HK-2 (cell line): ENCODE measurements at regions not wholly inside any gene's neighbourhood (a gene's known extent, or its start where the extent isn't known, plus 50 kb on each side); places are given as distances from the start of the nearest gene placed in this dataset.
A peak's percentile ranks its signal among the peaks of the same experiment; 100 is the strongest.

Experiments used
- DNase-seq: peaks from one replicate; pipeline ENCODE4 v3.0.0-alpha.2; 2018; ENCODE audit not compliant: unreplicated experiment

DNA sequence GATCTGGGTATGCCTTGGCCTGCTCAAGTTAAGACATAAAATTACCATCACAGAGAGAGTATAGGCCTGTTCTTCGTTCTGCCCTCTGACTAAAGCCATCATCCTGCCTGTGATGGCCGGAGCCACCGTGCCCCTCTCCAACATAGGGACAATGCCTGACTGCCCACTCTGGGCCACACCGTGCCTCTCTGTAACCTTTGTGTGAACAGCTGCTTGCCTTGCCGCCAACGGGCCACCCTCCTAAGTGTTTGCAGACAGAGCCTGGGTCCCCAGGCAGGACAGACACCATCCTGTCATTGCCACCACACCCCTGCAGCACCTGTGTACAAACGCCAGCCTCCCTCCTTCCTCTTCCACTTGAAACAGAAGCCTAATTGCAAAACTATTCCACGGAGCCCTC, 298.7 kb upstream of the TENM3 start:
- no peak for DNase-seq

DNA sequence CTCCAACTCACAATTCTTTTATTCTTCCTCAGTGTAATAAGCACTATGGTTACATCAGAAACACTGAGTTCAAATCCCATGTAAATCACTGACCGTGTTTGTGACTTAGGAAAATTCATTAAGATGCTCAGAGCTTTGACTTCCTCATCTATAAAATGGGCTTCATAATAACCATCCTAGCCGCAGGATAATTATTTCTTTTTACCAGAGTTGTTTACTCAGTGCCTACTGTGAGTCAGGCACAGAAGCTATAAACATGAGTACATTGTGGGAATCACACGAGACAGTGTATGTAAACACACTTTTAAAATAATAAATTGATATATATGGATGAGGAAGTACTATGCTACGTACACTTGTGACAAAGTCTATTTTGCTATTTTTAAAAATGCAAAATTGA, 296.3 kb upstream of the TENM3 start:
- DNase-seq = no peak

DNA sequence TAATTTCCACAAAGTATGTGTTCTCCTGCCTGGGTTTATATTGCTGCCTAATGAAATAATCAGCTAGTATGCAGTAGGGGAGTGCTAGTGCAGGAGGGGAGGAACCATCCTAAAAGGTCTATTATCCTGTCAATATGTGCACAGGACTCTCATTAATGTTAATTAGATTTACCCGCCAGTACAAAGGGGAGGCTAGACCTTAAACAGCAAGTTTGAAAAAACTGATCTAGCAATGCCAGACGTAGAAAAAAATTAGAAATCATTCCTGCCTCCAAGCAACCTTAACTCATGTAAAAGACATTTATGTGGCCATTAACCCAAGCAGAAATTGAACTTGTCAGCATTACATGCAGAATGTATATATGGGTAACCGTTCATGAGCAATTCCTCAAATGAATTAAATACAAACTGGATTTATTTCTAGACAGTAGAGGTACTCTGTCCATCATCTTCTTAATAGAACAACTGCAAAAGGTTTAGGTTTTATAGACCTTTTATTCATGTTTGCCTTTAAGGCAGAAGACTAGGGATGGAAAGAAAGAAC, 294.3 kb upstream of the TENM3 start:
- DNase-seq = no peak

DNA sequence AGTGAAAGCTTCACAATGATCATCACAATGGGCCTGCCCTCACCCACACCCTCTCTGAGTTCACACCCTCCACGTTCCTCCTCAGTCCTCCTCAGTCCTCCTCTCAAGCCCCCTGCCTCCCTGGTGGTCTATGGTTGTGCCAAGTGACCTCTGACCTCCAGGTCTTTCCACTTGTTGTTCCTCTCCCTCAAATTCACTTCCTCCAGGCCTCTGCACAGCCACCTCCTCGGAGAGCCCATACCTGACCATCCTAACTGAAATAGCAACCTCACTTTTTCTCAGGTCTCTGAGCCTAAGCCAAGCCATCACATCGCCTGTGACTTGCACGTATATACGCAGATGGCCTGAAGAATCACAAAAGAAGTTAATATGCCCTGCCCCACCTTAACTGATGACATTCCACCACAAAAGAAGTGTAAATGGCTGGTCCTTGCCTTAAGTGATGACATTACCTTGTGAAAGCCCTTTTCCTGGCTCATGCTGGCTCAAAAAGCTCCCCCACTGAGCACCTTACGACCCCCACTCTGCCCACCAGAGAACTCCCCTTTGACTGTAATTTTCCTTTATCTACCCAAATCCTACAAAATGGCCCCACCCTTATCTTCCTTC, 293.4 kb upstream of the TENM3 start:
- no peak for DNase-seq

DNA sequence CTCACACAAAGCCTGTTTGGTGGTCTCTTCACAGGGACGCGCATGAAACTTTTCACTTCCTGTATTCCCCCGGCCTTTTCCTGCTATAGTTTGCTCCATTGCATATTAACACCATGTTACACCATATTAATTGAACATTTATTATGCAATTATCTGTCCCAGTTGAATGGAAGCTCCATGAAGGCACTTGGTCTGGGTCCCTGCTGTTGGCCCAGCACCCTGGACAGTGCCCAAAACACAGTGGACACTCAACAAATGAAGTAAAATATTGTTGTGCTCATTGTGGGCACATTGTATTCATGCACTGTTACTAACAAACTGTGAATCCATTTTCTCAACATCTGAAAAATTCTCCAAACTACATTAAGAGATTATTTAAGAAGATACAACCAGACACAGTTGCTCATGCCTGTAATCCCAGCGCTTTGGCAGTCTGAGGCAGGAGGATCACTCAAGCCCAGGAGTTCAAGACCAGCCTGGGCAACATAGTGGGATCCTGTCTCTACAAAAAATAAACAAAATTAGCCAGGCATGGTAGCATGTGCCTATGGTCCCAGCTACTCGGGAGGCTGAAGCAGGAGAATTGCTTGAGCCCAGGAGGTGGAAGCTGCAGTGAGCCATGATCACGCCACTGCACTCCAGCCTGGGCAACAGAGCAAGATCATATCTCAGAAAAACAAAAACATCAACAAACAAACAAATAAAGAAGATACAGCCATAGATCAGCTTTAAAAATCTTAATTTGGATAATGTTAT, 292.7 kb upstream of the TENM3 start:
- no peak for DNase-seq

DNA sequence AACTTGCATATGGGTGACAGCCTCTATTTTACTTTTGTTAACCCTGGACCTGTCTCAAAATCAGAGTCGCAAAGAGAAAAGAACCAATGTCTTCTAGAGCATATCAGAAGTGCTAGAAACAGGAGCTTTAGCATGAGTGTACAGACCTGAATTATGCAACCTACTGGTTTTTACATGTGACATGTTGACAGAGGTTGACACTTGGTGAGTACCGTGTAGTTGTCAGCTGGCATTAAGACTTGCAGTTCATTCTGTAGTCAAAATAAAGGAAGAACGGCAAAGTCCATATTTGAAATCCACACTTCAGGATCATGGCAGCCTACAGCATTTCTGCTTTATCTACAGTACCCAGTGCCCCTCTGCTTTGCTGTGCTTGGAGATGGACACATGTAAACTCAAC, 291.9 kb upstream of the TENM3 start:
- DNase-seq = no peak

DNA sequence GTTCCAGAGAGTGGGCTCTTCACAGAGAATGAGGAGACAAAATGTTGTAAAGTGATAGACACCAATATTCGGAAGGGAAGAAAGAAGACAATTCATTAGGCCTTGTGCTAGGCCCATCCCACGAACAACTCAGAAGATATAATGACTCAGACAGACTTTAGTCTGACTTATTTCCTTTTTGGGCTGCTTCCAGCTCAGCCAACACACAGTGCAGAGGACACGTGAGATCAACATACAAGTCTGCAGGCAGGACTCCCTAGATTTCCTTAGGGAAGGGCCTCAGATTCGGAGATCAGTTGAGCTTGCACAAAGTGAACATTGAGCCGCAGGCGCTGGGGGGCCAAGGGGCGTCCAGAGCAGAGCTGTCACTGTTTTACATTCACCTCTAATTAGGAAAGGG, 290.7 kb upstream of the TENM3 start:
- DNase-seq = peak; percentile 49

DNA sequence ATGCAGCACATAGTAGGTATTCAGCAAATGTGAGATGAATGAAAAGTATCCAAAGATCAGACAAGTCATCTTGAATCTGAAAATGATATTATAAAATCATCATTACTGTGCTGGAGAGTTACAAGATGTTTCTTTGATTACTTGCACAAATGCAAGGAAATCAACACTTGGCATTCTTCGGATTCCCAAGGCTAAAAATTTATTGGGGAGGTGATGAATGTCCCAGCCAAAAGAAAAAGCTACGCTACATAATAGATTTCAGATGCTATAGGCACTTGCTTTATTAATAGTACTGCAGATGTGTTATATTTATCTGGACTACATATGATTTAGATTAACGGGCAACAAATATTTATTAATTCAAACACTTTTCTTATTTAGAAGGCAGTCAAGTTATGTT, 286.7 kb upstream of the TENM3 start:
- no peak for DNase-seq

DNA sequence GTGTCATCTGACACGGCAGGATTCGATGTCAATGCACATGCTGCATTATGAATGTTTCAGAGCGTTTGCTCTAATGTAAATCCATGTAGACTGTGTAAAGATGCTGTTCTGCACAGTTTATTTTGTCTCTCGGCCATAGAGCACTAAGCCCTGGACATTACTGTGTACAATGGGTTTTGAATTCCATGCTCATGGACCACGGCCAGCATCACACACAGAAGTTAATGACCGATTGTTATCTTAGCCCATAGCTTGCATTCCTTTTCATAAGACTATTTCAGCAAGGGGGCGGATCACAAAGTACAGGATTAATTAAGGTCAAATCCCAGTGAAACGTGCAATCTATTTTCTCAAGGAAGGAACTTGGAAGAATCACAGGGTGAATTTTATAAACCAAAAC, 286.1 kb upstream of the TENM3 start:
- peak; percentile 37 for DNase-seq

DNA sequence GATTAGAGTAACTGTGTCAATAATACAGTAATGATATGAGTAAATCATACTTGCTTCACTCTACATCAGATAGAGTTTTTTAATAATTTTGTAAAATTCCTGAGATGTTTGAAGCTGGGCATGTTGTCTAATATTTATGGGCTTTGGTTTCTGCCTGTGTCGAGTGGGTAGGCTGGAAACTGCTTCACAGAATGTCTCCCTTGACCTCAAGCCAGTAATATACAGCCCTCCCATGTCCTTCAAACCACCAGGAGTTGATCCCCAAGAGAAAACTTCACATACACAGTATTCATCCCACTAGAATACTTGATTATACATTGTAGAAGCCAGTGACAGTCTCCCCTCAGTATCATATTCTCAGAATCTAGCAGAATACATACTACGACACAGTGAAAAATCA, 284.8 kb upstream of the TENM3 start:
- no peak for DNase-seq

DNA sequence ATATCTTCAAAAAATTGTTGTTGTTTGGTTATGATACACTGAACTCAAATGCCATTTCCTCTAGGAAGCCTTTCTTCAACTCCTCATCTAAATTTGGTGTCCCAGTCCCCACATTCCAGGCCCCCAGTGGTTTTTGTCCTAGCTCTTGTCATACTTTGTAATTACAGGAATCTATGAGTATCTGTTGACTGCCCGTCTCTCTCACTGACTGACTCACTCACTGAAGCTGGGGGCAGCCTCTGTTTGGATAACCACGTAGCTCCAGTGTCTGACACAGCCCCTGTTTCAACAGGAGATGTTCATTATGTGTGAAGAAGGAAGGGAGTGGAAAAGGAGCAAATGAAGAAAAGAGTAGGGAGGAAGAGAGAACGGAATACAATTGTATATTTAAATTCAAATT, 284.1 kb upstream of the TENM3 start:
- peak; percentile 73 for DNase-seq

DNA sequence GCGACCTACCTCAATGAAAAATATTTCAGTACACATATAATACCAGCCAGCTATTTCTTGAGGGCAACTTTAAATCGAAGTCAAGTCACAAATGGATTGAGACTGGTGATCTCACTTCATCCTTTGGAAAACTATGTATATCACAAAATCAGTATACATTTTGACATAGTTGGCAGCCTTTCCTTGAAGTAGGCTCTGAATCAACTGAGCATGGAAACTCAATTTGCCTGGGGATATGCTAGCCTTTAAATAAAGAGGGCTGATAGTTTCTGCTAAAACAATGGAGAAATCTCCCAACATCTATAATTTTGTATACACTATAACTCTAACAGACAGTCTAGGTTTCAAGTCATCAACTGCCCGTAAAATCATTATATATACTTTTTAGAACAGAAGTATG, 282.8 kb upstream of the TENM3 start:
- no peak for DNase-seq

DNA sequence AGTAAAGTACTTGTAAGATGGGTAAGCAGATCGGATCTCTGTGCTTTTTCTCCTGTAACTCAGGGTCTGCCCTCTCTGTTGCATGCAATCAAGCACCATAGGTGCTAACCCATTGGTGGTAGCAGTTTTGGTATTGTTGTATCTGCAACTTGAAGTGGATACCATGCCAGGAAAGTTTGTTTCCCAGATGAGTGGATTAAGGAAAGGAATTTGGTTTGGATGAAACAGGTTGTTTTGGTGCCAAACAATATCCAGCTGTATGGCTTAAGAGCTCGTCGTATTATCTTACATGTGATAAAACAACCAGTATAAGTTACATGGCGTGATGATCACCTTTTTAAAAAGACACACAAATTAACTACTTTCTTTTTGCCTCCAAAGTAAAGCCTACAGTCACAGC, 280.9 kb upstream of the TENM3 start:
- no peak for DNase-seq

DNA sequence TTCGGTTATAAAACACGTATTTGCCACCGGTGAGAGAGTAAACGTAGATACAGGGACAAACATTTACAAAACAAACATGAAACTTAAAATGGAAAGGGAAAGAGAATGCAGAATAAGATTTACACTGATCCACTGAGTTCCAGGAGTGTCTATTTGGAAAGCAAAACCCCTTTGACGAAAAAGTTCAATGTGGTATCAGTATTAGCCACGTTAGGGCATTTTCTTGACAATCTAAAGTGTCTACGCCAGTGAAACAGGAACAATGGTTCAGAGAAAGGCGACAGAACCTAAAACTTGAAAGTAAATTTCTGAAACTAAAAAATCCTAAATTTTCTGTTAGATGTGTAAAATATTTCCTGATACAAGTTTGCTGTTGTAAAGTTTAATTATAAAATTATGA, 278.5 kb upstream of the TENM3 start:
- no peak for DNase-seq

DNA sequence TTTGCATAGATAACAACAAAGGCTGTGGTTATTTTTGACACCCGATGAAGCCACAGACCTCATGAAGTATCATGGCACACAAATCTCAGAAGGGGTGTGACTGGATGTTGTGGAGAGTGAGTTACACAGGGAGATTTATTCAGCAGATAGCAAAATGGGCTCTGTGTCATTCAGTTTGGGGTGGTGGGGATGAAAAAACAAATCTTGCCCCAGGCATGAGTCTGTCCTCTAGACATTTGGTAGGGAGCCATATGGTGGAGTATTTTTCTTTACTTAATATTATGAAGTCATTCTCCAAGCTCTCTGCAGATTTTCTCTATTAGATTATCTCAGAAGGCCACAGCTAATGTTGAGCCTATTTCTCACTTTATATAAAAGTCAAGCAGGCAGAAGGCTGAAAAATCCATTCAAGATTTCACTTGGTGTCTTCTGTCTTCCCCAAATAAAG, 277.1 kb upstream of the TENM3 start:
- no peak for DNase-seq

DNA sequence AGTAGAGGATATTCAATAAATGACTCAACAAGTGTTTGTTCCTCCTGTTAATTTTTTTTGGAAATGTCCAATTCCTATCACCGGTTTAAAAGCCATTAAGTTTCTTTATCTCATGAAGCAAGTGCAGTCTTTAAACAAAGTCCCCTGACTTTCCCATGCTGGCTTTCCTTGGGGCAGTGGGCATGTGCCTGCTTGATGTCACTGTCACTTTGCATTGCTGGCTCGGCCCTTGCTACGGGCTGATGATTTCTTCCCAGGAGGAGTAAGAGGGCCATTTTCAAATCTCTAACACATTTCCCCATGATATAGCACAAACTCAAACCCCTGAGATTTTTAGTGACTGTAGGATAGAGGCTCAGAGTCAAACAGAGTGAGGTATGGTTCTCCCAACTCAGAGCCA, 275.8 kb upstream of the TENM3 start:
- no peak for DNase-seq

DNA sequence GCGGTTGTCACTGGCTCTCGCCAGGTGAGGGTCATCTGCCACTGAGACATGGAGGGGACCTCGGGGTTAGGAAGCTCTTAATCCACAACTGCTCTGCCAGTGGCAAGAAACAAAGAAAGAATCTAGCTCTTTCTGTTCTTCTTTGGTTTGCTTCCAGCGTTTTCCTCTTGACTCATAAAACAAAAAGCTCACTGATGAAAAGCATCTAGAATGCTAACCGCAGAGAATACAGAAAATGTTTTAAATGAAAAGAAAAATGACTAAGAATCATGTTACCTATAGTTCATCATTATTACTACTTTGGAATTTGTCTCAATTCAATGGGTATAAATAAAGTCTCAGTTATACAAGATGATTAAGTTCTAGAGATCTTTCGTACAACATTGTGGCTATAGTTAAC, 274.8 kb upstream of the TENM3 start:
- DNase-seq = no peak

DNA sequence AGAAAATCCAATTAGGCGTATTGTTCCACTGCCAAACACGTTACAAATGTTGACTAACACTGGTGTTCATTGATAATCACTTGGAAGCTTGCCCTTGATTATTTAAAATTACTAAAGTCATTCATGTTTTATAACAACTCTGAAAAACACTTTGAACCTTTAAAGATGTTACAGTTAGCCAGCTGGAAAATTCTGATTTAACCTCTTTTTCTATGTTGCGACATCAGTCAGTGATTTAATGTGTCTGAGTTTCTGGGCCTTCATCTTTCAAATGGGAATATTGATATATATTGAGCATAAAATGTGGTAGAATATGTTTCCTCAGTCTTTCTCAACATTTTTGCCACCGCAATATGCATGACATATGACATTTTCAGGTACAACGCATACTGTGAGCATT, 274.1 kb upstream of the TENM3 start:
- no peak for DNase-seq

DNA sequence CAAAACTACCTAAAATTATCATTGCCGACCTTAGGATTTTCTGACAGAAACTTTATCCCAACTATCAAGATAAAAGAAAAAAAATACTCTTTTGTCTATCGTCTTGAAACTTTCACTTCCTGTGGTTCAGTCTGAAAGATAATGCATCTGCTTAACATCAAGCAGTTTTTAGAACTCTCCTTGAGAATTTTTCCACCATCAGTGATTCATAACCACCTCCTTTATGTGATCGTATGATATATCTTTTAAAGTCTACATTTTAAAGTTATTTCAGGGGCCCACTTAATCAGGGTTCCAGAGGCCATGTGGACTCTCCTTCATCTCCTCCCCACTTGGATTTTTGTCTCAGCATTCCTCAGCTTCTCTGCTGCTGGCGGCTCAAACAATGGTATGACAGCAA, 272.8 kb upstream of the TENM3 start:
- no peak for DNase-seq

DNA sequence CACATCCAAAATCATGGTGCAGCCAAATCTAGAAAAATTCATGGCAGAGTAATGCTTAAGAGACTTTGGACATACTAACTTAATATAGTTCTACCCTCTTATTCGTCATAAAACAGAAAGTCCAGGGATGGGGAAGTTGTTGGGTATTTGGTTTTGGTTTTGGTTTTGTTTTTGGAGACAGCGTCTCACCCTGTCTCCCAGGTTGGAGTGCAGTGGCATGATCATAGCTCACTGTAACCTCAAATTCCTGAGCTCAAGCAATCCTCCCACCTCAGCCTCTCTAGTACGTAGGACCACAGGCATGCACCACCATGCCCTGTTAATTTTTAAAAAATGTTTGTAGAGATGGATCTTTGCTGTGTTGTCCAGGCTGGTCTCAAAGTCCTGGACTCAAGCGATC, 271.8 kb upstream of the TENM3 start:
- DNase-seq = peak; percentile 11

DNA sequence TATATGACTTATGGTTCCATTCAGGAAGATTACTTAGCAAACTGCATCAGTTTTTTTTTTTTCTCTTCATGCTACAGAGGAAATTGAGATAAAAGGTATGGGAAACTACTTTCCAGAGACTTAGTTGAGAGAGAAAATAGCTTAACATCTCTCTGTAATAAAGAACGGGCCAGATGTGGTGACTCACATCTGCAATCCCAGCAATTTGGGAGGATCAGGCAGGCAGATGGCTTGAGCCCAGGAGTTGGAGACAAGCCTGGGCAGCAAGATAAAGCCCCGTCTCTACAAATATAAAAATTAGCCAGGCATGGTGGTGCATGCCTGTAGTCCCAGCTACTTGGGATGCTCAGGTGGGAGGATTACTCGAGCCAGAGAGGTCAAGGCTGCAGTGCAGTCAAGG, 271.2 kb upstream of the TENM3 start:
- DNase-seq = no peak

DNA sequence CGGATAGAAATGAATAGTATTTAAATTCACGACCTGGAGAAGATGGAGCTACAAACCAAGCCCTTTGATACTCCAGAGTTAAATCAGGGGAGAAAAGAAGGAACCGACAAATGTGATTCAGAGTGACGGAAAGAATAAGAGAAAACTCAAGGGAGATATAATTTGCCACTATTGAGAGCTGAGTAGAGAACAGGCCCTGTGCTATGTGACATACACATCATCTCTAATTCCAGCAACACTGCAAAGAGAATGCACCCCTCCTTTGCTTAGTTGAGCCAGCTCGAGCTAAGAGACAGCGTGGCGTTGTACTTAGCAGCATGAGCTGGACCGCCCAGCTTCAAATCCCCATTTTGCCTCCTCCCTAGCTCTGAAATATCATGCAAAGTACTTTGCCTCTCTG, 266.4 kb upstream of the TENM3 start:
- DNase-seq = no peak

DNA sequence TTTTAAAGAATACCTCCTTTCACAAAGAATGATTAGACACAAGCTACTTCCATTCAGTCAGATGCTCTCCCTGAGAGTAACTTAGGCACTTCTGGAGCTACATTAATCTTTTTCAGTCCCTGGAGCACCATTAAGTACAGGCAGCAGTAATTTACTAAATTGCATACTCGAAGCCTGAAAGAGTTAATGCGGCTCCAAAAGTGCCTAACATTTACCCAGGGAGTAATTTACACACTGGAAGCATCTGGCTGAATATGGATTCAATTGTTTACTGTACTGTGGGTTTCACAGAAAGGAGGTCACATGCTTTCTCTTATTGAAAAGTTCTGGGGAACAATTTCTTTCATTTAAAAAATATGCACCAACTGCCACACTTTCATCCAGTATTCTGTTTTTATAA, 260.8 kb upstream of the TENM3 start:
- no peak for DNase-seq

DNA sequence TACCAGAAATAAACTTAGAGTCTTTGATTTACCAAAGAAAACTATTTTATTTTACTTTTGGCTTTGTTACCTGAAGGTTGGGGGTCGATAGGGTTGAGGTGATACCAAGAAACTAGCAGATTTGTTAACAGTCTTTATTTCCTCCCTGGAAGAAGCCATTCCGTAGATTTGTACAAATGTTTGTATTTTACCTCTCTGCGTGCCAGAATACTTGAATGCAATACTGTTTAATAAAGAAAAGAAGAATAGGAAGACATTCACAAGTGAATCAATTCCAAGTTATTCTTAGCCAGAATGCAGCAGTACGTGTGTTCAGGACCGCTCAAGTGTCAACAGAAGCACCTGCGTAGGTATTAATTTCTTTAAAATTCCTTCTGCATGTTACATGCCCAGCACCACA, 260.3 kb upstream of the TENM3 start:
- no peak for DNase-seq
